Inferior parietal cortex (tissue), 1 donor: ENCODE measurements at regions not wholly inside any gene's neighbourhood (a gene's known extent, or its start where the extent isn't known, plus 50 kb on each side); places are given as distances from the start of the nearest gene placed in this dataset.

ENCODE experiments used
- DNase-seq: peaks from one replicate; pipeline ENCODE4 v3.0.0-alpha.2; 2016; ENCODE audit errors: extremely low spot score

GRCh38 chr1:55937840-55938375 is 641.5 kb downstream of the PLPP3 start:
- DNase-seq: no peak

- no peak for DNase-seq
Observed at GRCh38 chr1:55935236-55935635, 644.1 kb downstream of the PLPP3 start.

- DNase-seq: no peak
Observed at GRCh38 chr1:55932402-55932801, 647.0 kb downstream of the PLPP3 start.

GRCh38 chr1:55931081-55931940 is 648.1 kb downstream of the PLPP3 start:
- DNase-seq: peak; percentile 36

- no peak for DNase-seq
Observed at GRCh38 chr1:55929652-55930051, 649.7 kb downstream of the PLPP3 start.

GRCh38 chr1:55928576-55928975 is 650.8 kb downstream of the PLPP3 start:
- DNase-seq: no peak

- DNase-seq: no peak
Observed at GRCh38 chr1:55927702-55928290, 651.6 kb downstream of the PLPP3 start.

- no peak for DNase-seq
Observed at GRCh38 chr1:55926906-55927471, 652.4 kb downstream of the PLPP3 start.

GRCh38 chr1:55916907-55917306 is 662.5 kb downstream of the PLPP3 start:
- DNase-seq: no peak

- no peak for DNase-seq
Observed at GRCh38 chr1:55916481-55916880, 662.9 kb downstream of the PLPP3 start.

GRCh38 chr1:55913565-55913964 is 665.8 kb downstream of the PLPP3 start:
- no peak for DNase-seq

- DNase-seq: no peak
Observed at GRCh38 chr1:55912438-55912837, 666.9 kb downstream of the PLPP3 start.

GRCh38 chr1:55904541-55904940 is 674.8 kb downstream of the PLPP3 start:
- DNase-seq: no peak

GRCh38 chr1:55898181-55898580 is 681.2 kb downstream of the PLPP3 start:
- DNase-seq: no peak

GRCh38 chr1:55896210-55896609 is 681.0 kb upstream of the USP24 start:
- DNase-seq: no peak

- no peak for DNase-seq
Observed at GRCh38 chr1:55894521-55894920, 679.4 kb upstream of the USP24 start.

GRCh38 chr1:55893155-55893554 is 678.0 kb upstream of the USP24 start:
- DNase-seq: no peak

GRCh38 chr1:55888685-55889317 is 673.6 kb upstream of the USP24 start:
- DNase-seq: no peak

GRCh38 chr1:55886856-55887712 is 671.9 kb upstream of the USP24 start:
- DNase-seq: no peak

GRCh38 chr1:55885619-55886018 is 670.5 kb upstream of the USP24 start:
- no peak for DNase-seq

- no peak for DNase-seq
Observed at GRCh38 chr1:55882931-55883330, 667.8 kb upstream of the USP24 start.
